ENCODE measurements at regions not wholly inside any gene's neighbourhood (a gene's known extent, or its start where the extent isn't known, plus 50 kb on each side); places are given as distances from the start of the nearest gene placed in this dataset.

DNA sequence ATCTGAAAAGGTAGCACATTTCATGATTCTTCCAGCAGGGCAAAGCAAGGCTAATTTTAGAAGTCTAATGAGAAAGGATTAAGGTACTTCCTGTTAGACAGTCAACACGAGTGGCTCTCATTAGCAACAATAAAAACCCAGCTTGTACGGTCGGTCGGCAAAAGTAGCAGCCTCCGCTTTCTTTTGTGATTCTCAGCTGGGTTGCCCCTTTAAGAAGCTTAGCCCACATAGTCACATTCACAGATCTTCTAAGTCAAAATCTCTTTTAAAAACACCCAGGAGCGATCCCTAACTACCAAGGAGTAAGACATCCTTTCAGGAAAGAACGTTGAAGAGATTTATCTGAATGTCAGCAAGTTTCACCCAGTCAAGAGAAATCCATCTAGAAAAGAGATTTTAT lies 684.8 kb downstream of the DIAPH3 start:
- DNase-seq: no peak

DNA sequence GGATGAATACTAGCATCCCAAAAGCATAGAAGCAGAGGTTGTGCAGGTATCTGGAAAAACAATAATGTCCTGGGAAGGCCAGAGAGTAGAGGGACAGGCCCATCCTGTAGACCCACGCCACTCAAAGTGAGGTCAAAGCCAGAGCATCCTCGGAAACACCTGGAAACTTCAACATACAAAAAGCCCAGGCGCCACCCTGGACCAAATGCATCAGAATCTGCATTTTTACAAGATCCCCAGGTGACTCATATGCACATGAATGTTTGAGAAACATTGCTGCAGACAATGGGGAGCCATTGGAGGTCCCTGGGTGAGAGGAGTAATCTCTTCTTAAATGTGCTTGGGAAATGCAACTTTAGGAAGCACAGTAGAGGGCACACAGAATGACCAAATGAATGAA lies 684.1 kb downstream of the DIAPH3 start:
- no peak for DNase-seq

DNA sequence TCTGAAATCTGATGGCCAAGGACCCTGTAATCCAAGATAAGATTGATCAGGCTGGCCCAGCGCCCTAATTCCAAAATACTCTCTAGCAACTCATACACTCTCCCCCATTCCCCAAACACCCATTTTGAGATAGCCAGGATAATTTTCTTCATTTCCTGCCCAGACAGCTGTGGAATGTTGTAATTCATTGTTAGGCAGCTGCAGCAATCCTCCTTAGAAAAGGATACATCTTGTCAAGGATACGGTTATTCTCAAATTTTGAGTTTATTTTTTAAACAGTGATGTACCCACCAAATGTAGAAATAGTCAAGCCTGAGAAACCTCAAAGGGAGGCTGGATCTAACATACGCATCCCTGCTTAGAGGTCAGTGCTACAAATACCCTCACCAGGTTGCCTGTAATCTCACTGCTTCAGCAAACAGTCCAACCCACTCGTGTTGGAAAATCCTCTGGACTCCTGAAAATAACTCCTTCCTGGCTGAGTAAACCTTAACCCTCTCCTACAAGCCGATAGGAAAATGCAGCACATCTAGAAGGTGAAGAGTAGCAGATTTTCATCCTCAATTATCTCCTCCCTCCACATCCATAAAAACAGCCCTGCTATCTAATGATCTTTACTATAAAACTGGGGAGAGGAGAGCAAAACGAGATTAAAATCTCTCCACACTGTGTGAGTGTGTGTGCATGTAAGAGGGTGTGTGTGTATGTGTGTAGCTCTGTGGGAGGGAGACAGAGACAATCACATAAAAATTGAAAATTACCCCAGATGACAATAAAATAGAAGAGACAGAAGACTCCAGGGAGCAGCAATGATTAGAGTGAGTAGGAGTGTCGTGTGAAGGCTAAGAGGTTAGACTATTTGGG lies 683.1 kb downstream of the DIAPH3 start:
- no peak for DNase-seq

DNA sequence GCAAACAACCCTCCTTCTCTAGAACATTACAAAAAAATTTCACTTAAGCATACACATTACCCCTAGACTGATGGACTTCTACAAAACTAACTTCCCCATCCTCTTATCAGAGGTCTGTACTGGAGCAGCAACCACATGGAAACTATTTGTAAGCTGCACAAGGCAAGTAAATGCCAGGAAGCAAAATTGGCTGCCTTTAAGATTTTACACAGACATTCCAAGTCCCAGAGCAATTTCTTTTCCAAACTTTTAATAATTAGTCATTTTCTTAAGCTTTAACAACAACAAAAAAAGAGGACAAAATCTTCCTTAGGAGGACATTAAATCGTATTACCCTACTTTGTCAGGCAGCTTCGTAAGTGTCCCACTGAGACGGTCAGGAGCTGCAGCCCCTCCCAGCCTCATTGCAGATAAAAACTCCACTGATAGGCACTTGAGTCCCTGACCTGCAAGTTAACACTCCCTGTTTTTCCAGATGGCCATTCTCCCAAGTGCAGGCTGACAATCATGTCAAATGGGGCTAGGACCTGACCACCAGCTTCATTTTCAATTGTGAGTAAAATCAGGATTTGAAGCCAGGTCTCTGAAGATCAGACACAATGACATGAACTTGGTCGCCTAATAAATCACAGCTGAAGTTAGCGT lies 680.1 kb downstream of the DIAPH3 start:
- DNase-seq: no peak

DNA sequence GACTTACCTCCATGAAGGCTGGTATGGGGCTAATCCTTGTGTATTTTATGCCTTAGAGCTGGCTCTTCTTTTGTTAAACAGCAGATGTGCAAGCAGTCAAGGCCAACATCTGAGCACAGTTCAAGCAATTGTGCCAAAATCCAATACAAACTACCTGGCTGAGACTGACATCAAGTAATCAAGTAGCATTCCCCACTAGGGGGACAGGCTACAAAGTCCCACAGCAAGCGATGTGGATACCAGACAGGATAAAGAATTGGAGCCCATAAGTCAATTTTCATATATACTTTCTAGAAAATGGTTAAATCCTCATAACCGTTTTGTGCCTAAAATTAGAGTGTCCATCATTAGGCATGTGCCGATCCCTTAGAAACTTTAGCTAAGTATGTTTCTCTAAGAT lies 675.8 kb downstream of the DIAPH3 start:
- DNase-seq: no peak

DNA sequence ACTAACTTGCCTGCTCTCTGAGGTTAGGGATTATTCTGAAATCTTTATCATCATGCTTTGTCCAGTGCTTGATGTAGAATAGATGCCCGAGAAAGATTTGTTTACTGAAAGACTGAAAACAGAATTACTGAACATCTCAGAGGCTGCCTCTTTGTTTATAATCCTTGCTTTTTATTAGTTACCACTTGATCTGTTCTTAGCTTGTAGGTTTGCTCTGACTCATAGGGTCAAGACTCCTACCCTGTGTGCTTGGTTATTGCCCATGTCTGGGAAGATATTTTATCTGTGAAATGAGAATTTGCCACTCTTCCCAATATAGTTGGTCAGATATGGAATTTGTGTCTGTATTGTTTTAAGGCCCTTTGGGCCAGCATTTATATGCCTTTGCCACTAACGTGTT lies 675.3 kb downstream of the DIAPH3 start:
- no peak for DNase-seq

DNA sequence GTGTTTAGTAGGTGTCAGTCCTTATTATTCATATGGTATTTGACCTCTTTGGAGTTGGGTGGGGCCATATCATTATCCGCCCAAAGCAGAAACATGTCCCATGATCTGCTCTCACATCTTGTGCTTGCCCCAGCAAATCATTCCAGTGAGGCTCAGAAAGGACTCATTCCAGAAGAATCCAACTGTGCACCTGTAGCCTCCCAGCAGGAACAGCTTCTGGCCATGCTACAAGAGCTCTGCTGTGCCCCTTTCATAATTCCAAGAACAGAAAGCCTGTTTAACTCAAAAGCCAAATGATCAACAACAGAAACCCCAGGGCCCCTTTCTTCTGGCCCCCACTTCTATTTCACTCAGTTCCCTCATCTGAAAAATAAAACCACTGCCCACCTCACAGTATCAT lies 673.1 kb downstream of the DIAPH3 start:
- no peak for DNase-seq

DNA sequence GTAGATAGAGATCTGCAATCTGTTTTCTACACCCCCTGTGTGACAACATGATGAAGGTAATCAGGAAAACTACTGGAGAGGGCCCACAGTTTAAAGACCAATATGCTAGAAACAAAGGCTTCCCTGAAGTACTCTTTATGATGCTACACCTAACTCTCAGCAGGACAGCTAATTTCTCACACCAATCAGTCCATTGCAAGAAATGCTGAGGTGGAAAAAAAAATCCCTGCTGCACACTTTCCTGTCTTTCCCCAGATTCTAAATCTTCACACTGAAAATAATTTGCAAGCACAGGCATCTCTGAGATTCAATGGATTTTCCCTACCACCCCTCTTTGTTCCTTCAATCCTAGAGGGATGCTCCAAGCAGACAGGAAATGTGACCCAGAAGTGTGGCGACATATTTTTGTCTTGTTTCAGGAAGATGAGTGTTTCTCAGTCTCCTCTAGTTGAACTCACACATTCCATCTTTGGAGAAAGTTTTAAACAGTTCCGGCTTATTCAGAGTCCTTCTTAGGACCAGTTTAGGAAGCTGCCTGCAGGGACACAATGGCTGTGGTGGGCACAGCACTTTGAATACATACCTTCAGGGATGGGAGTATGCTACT lies 671.6 kb downstream of the DIAPH3 start:
- no peak for DNase-seq

DNA sequence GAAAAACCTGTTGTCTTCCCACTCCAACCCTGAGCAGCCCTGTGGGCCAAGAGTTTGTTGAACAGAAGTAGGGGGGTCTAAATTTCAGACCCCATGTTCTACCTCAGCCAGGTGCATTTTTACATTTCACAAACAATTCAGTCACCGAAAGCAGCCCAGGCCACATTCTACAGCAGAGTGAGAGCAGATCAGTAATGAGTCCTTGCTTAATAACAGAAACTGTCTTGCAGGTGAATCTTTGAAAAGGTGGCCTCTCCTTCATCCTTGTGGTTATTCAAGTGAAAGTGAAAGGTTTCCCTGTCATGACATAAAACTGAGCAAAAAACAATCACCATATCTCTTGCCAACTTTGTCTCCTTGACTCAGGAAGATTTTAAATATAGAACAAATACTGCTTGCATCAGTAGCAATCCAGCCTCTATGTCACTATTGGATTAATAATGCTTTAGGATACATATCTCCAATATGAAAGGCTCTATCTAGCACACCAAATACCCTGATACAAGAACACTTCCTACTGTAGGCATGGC lies 670.2 kb downstream of the DIAPH3 start:
- no peak for DNase-seq

DNA sequence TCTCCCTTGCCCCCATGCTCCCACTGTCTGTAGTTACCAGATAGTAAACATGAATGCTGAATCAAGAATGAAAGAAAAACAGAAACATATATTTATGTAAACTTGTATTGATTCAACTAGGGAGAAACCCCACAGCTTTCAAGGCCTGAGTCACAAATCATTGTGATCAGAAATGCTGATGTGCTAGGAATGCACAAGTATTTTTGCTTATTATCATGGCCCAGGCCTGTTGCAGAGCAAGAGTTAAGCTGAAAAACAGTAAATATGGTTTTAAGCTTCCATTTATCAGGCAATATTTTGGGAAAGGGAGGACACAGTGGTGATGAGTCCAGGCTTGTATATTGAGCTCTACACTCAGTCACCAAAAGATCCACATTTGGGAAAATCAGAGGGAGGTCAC lies 669.6 kb downstream of the DIAPH3 start:
- no peak for DNase-seq

DNA sequence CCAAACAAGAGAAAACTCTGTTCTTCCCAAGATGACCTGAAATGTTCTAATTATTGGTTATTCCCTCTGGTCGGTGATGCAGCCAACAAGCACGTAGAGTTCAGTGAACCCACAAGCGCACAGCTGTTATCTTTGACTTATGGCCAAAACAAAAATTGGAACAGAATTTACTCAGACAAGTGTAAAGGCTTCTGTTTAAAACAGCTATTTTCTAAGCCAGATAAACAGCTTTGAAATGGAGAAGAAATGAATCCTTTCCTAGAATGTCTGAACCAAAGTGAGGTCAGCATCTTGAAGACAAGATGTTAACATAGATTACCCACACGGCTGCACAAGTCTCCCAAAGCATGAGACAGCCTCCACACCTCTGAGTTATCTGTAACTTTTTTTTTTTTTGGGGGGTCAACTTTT lies 669.2 kb downstream of the DIAPH3 start:
- no peak for DNase-seq

DNA sequence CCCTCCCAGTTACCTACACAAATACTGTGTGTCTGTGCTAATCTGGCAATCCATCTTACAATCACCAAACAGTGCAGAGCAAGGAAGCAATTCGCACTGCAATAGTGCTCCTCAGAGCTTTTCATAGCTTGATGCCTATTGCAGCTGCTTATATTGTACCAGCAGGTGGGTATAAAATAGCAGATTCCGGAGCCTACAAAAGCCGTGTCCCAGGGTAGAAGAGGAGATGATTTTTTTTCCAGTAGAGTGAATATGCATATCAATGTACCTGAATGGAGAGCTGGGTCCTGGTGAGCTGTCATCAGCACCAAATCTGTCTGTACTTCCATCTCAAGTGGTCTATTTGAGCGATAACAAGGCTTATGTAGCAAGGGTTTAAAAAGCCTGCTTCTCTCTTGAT lies 668.4 kb downstream of the DIAPH3 start:
- no peak for DNase-seq

DNA sequence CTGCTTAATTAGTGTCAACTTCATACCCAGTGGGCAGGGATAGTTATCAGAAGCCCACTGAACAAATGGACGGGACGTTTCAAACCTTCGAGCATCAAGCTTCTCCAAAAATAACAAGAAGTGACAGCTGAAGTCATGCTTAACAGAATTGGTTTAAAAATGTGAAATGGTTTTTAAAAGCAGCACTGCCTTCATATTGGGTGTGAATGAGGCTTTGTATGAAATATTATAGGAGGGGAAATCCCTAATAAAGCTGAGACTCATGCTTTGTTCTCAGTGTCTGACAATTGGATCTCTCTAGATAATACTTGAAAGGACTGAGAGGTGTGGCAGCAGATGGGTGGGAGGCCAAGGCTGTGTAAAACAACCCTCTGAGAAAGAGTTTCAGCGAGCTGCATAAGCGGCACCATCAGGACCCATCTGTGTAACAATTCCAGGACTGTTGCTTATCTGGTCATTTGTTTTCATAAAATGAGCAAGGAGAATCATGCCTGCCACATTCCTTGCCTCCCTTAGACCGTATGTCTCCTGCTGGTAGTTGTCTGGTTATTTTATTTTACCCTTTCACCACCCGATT lies 667.7 kb downstream of the DIAPH3 start:
- no peak for DNase-seq

DNA sequence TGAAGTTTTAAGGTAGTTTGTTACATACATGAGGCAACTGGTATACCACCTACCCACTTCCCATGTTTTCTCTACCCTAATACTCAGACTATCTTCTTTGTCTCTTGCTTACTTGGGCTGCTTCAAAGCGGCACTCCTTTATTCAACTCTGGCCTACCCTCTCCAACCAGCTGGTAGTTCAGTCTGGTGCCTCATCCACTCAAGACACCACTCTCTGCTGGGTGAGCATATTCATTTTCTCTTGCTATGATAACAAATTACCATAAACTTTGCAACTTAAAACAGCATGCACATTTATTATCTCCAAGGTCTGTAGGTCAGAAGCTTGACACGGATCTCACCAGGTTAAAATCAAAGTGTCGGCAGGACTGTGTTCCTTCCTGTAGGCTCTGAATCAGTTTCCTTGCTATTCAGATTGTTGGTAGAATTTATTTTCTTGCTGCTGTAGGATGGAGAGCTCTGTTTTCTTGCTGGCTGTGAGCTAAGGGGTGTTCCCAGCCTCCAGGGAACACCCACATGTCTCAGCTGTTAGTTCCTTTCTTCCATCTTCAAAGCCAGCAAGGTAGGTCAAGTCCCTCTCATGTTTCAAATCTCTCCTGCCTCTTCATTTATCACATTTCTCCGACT lies 666.0 kb downstream of the DIAPH3 start:
- no peak for DNase-seq

DNA sequence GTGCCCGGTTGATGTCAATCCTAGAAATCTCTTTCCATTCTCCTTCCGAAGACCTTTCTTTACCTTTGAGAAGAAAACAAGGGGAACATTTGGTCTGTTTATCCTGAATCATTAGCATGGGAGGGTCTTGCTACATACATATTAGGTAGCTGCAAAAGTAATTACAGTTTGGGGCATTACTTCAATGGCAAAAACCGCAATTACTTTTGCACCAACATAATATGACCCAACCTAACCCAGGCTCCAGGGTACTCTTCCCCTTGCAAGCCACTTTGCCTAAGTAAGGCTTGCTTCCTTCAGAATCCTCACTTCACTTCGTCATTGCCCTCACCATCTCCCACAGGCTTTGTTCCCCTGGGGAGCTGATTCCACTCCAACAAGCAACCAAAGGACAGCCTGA lies 662.7 kb downstream of the DIAPH3 start:
- DNase-seq: no peak

DNA sequence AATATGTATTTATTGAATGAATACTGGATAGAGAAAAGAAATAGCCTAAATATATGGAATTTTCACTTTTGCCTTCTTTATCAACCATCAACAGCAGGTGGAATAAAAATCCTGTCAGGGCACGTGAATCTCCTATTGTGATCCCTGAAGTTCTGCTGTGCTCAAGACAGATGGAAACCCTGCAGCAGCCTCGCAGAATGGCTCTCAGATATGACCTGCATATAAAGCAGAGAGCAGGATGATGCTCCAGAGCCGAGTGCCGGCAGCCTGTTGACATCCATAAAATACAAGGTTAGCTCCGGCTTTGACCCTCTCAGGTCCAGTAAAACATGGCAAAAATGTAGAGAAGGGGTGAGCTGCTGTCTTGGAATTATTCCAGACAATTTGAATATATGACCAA lies 659.3 kb downstream of the DIAPH3 start:
- no peak for DNase-seq

DNA sequence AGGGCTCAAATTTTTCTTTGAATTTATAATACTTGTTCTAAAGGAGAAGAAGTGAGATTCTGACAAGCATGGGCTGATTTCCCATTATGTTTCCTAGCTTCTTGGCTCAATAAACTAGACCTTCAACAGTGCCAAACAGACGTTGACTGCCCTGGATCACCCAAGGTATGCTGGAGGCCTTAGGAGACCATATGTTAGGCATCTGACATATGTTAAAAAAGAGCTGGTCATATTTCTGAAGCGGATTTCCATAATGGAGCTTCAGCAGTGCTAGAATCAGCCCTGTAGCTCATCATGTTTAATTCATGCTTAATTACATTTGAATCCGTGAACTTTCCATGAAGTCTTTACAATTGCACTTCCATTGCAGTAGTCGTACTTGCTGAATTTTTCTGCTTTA lies 653.3 kb downstream of the DIAPH3 start:
- DNase-seq: no peak

DNA sequence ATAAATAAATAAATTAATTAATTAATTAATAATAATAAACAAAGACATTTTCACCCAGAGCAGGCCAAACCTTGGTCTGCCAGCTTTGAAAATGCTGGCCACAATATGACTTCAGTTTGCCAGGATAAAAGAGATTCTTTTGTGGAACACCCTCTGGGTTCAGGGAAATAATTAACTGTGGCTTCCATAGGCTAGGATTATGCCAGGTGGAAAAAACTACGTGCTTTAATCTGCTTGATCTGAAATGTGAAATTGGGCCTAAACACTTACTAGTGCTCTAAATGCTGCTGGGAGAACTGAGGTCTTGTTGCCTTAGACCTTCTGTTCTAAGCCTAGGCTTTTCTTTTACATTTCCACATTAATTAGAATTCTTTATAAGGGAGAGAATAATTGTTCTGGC lies 650.0 kb downstream of the DIAPH3 start:
- no peak for DNase-seq

DNA sequence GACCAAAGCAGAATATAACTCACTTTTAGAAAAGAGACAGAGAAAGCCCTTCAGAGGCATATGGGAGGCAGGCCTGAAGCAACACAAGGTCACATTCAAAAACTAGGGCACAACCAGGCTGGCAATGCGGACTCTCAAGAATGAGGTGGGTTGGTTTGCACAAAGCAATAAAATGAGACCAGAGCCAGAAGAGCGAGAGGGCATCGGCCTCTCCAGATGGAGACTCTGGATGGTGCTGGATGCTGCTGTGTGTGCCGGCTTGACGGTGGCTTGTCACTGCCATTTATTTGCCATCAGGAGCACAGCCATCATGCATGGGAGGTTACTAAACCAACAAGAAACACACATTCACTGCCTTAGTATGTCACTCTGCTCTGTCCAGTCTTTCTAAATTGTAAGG lies 649.4 kb downstream of the DIAPH3 start:
- no peak for DNase-seq

DNA sequence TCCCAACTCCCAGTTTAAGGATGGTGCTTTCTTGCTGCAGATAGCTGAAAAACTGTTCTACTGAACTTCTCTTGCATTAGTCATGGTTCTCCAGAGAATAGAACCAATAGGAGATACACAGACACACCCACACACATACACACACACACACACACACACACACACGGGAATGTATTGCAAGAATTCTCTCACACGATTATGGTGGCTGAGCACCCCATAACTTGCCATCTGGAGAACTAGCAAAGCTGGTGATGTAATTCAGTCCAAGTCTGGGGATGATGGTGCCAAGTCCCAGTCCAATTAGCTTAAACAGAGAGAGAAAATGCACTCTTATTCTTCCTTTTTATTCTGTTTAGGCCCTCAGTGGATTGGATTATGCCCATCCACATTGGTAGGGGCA lies 643.9 kb downstream of the DIAPH3 start:
- no peak for DNase-seq

DNA sequence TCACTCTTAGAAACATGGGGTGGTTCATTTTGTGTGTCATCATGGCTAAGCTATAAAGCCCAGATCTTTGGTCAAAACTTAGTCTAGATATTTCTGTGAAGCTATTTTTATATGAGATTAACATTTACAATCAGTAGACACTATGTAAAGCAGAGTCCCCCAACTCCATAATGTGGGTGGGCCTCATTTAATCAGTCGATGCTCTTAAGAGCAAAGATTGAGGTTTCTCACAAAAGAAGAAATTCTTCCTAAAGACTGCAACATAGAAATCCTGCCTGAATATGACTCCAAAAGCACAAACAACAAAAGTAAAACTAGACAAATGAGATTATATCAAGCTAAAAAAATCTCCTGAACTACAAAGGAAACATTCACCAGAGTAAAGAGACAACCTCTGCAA lies 642.2 kb downstream of the DIAPH3 start:
- no peak for DNase-seq

DNA sequence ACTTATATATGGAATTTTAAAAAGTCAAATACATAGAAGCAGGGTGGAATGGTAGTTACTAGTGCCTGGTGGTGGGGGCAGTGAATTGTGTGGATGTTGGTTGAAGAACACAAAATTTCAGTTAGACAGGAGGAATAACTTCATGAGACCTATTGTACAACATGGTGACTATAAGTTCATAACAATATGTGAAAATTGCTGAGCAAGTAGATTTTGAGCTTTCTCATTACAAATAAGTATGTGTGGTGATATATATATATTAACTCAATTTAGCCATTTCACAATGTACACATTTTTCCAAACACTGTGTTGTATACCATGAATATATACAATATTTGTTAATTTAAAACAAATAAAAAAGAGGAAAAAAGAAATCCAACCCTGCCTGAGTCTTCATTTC lies 641.1 kb downstream of the DIAPH3 start:
- DNase-seq: no peak

DNA sequence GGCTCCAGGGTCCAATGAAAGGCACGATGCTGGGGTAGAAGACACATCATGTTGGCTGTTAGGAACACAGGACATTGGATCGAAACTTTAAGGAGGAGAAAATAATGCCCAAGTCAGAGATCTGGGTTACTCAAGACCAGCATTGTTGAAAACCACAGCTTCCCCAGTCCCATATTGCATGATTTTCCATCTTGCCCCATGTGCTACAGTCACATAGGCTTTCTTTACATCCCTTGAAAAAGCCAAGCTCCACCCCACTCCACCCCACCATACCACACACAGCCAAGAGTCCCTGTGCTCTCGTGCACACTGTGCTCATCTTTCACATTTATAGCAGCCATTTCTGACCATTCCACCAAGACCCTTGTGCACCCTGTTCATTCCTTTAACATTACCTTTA lies 636.2 kb downstream of the DIAPH3 start:
- no peak for DNase-seq
